ENCODE measurements at regions not wholly inside any gene's neighbourhood (a gene's known extent, or its start where the extent isn't known, plus 50 kb on each side); places are given as distances from the start of the nearest gene placed in this dataset.

- no peak for TF ChIP-seq ZNF677 (tag by site-specific recombination; IDR thresholded peaks at IDR 0.05)
- TF ChIP-seq YY1 (tag by site-specific recombination; IDR thresholded peaks at IDR 0.05) = no peak
- no peak for TF ChIP-seq ZNF549 (tag by site-specific recombination; IDR thresholded peaks at IDR 0.05)
- TF ChIP-seq CTCF (tag by site-specific recombination; IDR thresholded peaks at IDR 0.05) = no peak
- no peak for TF ChIP-seq ZNF776 (tag by site-specific recombination; IDR thresholded peaks at IDR 0.05; ENCODE audit: borderline replicate concordance)
- TF ChIP-seq ZNF843 (tag by site-specific recombination; IDR thresholded peaks at IDR 0.05) = no peak
- TF ChIP-seq ZNF221 (tag by site-specific recombination; IDR thresholded peaks at IDR 0.05; ENCODE audit: borderline replicate concordance) = no peak
- TF ChIP-seq REST (tag by site-specific recombination; IDR thresholded peaks at IDR 0.05) = no peak
- no peak for TF ChIP-seq PBX3 (CRISPR knock-in tag; IDR thresholded peaks at IDR 0.05)
- no peak for TF ChIP-seq ZNF398 (tag by site-specific recombination; IDR thresholded peaks at IDR 0.05)
- TF ChIP-seq ELK4 (IDR thresholded peaks at IDR 0.05; ENCODE audit: borderline replicate concordance, low read depth, low read length) = no peak
These were observed 390.1 kb downstream of the NXPH1 start for GRCh38 chr7:8823486-8823885.

All from HEK293 (cell line).